Cardiac septum (tissue), 1 donor: ENCODE measurements at regions not wholly inside any gene's neighbourhood (a gene's known extent, or its start where the extent isn't known, plus 50 kb on each side); places are given as distances from the start of the nearest gene placed in this dataset.

Experiments
- DNase-seq: peaks from one replicate; pipeline ENCODE4 v3.0.0-alpha.2; 2020; ENCODE audit warnings: low spot score
- intact Hi-C: fragments of 100-400 bp; cut with DNase I; formaldehyde crosslinking; loops from one replicate; pipeline ENCODE4 v1.14.0; 2022
- donor health status: DM: no; HTN: no; CAD: no.

DNA sequence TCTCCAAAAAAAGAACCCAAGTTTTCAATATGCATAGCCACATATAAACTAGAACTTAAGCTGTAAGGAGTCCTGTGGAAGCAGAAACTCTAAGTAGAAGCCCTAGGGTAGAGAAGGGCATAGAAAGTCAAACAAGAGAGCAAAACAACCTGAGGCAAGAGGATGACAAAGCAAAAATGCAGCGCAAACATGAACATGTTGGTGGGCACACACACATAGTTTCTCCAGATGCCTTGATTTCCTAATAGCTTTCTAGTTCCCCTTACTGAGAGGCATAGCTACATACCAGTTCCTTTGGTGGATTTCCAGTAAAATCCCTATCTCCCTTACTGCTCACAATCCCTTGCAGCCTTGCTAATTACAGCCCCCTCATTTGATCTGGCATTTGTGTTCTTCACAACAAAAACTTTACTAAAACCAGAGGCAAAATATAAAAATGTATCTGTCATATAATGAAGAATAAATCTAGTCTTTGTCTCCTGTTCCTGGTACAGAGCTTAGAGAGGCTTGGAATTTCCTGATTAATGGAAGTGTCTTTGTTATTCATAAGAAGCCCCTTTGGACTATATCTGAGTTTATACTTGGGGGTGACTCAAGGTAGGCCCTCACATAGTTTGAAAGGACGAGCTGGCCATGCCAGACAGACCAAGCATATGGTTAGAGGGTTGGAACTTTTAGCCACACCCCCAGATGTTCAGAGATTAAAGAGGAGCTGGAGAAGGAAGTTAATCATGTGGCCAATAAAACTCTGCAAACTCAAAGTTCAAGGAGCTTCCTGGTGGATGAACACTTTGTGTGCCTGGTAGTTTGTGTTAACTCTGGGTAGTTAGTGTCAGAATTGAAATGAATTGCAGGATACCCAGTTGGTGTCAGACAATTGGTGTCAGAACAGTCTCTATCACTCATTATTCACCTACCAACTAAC lies 52.7 kb upstream of the ZCCHC13 start:
- intact Hi-C loops = no loop called here
- no peak for DNase-seq

DNA sequence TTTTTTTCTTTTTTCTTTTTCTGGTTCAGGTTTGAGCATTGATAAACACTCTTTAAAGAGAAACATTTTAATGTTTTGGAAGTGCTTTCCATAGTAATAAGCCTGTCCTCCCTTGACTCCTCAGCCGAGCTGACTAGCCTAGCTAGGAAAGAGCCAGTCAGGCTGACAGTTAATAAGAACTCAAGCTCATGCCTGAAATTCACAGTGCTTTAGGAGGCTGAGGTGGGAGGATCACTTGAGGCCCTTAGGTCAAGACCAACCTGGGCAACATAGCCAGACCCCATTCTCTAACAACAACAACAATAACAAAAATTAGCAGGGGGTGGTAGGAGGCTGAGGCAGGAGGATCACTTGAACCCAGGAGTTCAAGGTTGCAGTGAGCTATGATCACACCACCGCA lies 53.4 kb upstream of the ZCCHC13 start:
- intact Hi-C loops = no loop called here
- no peak for DNase-seq

GRCh38 chrX:74249963-74250362 lies 54.0 kb upstream of the ZCCHC13 start:
- intact Hi-C loops = loop anchor here (2.0 kb wide), 1 partner anchor 43 kb away; no protein-coding TSS in a partner anchor

GRCh38 chrX:74248889-74249288 lies 55.1 kb upstream of the ZCCHC13 start:
- no peak for DNase-seq
- intact Hi-C loops = loop anchor here (2.0 kb wide), 1 partner anchor 44 kb away; no protein-coding TSS in a partner anchor

More at GRCh38 chrX:74249963-74250362, 54.0 kb upstream of the ZCCHC13 start:
- no peak for DNase-seq

- no peak for DNase-seq
- intact Hi-C loops = no loop called here
Observed at GRCh38 chrX:74246524-74246923, 57.5 kb upstream of the ZCCHC13 start.

- no peak for DNase-seq
- intact Hi-C loops = no loop called here
Observed at GRCh38 chrX:74242484-74243138, 61.4 kb upstream of the ZCCHC13 start.

DNA sequence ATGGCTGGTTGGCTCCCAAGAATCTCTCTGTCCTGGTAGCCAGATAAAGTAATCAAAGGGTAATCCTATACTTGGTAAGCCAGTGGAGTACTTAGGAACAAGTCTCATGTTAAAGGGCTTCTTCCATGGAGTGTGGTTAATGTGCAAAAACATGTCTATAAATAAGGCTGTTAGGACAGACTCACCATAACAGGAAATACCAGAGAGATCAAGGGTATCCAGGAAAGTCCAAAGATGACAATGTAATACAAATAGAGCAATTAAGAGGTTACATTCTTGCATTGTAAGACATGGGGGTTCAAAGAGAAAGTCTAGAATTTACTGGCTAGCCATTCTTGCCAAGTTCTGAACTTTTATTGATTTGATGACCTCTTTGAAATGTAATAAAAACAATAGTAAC lies 61.9 kb upstream of the ZCCHC13 start:
- intact Hi-C loops = no loop called here
- DNase-seq = no peak

DNA sequence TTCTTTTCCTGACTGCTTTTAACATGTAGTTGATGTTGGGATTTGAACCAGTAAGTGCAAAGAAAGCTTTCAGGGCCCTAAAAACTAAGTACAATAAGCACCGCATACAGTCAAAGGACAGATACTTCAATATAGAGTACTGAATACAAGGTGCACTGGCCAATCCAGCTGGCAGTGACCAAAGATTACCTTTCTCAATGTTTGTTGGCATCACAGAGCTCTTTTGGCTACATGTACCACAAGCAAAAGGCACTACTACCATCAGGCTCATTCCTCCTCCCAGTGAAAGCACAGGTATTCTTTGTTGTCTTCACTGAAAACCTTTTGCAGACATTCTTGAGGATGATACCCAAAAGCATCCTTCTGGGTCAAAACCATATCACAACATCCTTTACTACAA lies 65.2 kb upstream of the ZCCHC13 start:
- intact Hi-C loops = no loop called here
- no peak for DNase-seq

DNA sequence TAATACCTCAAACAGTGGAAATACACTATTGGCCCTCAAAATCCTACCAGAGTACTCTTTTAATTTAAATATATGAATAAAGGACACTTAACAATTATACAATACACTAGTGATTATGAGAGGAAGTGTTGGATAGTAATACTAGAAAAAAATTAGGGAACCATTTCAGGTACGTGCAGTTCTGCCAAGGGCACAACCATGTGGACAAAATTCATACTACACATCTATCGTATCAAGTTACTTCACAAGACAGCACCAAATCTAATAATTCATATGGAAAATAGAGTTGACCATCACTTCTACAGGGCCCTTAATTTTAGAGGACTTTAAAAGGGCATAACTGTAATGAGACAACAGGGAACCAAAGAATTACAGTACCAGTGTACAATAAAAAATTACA lies 69.2 kb upstream of the ZCCHC13 start:
- DNase-seq = no peak
- intact Hi-C loops = no loop called here

DNA sequence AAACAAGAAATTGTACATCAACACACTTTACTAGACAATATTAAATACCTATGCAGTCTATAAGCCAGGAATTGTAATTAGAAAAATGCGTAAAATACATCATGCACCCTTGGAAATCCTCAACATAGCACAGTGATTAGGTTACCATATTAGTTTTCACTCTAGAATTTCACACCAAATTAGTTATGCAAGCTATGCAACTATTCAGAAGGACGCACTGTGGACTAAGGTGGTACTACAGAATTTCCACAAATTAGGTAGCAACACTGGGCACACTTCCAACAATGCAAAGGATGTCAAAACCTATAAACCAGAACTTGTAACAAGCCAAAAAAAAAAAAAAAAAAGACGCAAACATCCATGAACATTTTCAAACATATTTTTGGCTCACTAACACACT lies 71.1 kb upstream of the ZCCHC13 start:
- intact Hi-C loops = no loop called here
- no peak for DNase-seq

GRCh38 chrX:74231625-74232024 lies 72.4 kb upstream of the ZCCHC13 start:
- no peak for DNase-seq
- intact Hi-C loops = no loop called here

DNA sequence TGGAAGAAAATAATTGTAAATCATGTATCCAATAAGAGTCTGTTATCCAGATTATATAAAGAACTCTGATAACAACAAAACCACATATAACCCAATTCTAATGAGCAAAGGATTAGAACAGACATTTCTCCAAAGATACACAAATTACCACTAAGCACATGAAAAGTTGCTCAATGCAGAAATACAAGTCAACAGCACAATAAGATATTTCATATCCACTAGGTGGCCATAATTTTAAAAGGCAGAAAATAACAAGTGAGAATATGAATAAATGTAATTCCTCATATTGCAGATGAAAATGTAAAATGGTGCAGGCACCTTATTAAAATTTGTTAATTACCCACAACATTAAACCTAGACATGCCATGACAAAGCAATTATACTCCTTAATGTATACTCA lies 73.9 kb upstream of the ZCCHC13 start:
- intact Hi-C loops = no loop called here

DNA sequence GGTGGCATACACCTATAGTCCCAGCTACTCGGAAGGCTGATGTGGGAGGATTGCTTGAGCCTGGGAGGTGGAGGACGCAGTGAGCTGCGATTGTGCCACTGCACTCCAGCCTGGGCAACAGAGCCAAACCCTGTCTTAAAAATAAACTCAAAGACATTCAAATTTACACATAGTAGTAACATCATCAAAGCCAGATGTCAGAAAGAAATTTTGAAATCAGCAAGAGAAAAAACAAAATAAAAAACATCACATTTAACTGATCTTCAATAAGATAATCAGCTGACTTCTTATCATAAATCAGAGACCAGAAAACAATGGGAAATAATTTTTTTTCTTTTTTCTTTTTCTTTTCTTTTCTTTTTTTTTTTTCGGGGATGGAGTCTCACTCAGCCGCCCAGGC lies 78.9 kb upstream of the ZCCHC13 start:
- no peak for DNase-seq
- intact Hi-C loops = no loop called here

More for the DNA sequence above, 73.9 kb upstream of the ZCCHC13 start:
- DNase-seq = no peak

DNA sequence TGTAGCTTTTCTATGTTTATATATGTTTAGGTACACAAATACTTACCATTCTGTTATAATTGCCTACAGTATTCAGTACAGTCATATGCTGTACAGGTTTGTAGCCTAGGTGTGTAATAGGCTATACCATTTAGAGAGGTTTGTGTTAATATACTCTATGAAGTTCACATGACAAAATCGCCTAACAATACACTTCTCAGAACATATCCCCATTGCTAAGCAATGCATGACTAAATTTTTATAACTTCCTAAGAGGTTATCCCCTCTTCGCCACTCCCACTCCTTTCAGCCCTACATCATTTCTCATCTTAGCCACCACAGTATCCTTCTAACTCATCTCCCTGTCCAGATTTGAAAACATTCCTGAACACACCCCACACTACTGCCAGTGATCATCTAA lies 83.7 kb upstream of the ZCCHC13 start:
- no peak for DNase-seq
- intact Hi-C loops = no loop called here

GRCh38 chrX:74218895-74219294 lies 85.1 kb upstream of the ZCCHC13 start:
- no peak for DNase-seq
- intact Hi-C loops = no loop called here

GRCh38 chrX:74216421-74216820 lies 87.6 kb upstream of the ZCCHC13 start:
- intact Hi-C loops = no loop called here
- no peak for DNase-seq

- no peak for DNase-seq
- intact Hi-C loops = no loop called here
Observed at GRCh38 chrX:74211911-74212310, 92.1 kb upstream of the ZCCHC13 start.

DNA sequence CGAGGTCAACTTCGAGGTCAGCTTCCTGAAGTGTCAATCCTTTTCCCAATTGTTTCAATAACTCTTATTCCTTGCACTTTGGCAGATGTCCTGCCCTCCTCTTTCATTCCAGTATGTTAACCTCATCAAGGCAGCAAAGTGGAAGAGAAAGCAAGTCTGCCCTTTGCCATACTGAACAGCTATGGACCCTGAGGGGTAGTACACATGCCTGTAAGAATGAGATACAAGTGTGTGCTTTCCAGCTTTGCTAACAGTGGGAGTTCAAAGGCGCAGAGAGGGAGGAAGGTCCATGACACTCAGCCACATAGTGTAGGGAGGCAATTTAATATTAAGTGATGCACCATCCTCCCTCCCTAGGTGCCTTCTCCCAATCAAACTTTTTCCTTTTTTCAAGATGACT lies 96.4 kb upstream of the ZCCHC13 start:
- no peak for DNase-seq
- intact Hi-C loops = no loop called here

- DNase-seq = no peak
- intact Hi-C loops = no loop called here
Observed at GRCh38 chrX:74195605-74196004, 108.4 kb upstream of the ZCCHC13 start.

- no peak for DNase-seq
- intact Hi-C loops = no loop called here
Observed at GRCh38 chrX:74195120-74195519, 108.9 kb upstream of the ZCCHC13 start.

- no peak for DNase-seq
Observed at GRCh38 chrX:74187211-74187610, 116.8 kb upstream of the ZCCHC13 start.

More at GRCh38 chrX:74187211-74187610, 116.8 kb upstream of the ZCCHC13 start:
- intact Hi-C loops = no loop called here
